ENCODE measurements at regions not wholly inside any gene's neighbourhood (a gene's known extent, or its start where the extent isn't known, plus 50 kb on each side); places are given as distances from the start of the nearest gene placed in this dataset.

DNA sequence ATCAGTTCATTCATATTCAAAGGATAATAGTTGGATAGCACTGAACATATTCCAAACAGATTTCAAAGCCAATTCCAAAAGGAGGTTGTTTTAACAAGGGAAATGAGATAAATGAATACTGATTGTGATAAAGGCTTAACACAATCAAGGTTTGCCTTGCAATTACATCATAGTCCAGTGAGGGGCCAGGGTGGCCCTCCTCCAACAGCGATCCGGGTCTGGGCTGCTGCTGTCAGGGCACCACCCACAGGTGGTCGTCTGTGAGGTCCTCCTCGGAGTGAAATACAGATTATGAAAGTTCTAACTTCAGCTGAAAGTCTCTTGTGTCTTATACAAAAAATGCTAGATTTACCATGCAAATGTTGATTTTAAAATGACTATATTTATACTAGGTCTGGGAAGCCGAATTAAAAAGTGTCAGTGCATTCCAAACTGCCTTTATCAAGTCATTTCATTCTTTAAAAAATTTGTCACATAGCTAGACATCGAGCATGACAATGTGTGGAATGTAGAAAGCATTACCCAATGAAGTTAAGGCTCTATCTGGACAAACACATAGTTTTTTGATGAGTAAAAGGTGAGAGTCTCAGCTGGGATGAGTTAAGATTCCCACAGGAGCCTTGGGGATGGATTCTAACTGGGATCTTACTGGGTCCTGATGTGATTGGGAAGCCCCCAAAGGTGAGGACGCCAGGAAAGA is 65.9 kb upstream of the SLC22A23 start:
- DNase-seq, result no peak

DNA sequence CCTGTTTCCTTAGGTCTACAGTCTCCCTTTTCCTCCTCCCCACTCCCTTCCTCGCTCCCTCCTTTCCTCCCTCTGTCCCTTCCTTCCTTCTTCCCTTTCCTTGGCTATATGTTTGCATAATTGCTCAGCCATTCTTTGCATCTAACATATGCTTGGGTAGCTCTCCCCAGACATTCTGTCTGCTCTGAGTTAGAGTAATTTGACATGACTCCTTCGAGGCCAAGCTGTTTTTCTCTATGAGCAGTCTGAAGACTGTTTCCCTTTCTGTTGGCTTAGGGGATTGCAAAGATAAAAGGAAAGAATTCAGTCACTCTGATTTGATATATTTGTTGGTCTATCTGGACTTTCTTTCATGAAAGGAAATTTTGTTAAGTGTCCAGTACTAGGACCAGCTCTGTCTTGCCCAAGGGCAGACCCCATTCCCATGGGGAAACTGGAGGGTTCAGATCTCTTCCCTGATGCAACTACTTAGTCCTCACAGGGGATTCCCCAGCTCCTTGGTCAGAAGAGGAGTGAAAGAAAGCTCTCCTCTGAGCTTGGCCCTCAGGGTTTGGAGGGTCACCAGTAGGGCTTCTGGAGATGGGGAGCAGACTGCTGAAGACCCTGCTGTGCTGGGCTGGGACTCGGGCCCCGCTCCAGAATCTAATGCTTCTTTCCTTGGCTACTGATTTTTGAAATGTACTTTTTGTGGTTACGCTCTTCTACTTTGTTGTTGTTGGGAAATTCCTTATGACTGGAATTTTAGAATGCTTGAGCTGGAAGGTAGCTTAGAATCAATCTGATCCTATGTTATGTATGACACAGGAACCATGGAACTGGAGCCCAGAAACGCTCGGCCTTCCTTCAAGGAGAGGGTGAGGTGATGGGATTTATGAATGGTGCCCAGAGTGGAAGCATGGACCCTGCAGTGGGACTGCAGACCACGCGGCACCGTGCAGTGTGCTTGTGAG is 63.7 kb upstream of the SLC22A23 start:
- no peak for DNase-seq

DNA sequence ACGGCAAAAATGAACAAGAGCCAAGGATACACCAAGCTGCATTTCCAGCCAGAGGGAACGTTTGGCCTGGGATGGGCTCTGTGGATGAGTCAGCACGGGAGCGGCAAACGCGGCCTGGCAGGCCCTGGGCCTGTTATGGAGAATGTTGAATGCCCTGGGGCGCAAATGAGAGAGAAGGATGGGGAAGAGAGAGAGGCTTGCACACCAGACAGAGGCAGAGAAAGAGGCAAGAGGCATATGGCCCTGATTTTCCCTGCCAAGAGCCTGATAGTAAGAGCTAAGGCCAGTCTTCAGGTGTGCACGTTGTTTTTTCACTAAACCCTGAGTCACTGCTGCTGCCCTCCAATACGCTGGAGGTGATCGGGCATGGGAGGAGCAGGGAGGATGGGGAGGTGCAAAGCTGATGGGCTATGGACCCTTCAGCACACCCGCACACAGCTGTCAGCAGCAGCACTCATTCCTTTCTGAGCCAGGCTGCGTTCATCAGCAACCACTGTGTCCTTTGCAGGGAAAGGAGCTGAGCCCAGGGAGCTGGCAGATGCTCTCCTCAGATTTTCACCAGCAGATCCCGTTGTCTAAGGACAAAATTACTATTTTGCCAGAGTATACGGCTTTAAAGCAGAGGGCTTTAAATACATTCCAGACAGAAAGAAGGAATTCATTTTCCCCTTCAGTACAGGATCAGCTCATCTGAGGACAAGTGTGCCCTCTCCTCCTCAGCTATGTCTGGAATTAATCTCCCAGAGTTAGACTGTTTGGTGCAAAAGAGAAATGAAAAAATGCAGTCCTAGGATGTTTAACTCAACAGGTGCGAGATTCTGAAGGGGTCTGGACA is 61.7 kb upstream of the SLC22A23 start:
- no peak for DNase-seq

DNA sequence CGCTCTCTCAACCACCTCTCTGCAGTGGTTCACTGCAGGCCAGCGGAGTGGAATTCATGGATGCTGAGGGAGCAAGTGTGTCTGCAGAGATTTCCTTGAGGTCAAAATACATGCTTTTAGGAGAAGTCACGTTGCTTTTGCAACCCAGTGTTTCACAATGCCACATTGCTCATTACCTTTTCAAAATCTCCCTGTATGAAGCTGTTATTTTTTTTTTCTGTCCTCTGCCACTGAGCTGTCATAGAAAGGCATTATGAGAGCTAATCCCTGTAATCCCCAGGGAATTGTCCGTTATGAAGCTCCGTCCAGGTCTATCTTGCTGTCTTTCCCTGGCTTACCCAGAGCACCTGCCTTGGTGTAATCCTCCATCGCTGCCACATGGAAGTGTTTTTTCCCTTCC is 60.5 kb upstream of the SLC22A23 start:
- DNase-seq, result no peak

DNA sequence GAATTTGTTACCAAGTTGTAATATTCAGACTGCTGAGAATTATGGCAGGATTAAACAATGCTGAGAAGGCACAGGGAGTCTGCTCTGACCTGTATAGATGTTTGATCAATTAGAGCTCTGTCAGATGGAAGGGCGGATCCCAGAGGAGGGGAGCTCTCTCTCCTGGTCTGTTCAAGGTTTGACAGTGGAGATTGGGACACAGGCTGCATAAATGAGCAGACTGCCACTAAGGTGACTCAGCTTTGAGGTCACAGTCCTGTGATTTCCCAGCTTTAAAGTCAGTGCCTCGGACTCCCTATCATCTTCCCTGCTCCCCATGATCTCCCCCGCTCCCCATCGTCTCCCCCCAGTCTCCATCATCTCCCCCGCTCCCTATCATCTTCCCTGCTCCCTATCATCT is 59.2 kb upstream of the SLC22A23 start:
- no peak for DNase-seq

DNA sequence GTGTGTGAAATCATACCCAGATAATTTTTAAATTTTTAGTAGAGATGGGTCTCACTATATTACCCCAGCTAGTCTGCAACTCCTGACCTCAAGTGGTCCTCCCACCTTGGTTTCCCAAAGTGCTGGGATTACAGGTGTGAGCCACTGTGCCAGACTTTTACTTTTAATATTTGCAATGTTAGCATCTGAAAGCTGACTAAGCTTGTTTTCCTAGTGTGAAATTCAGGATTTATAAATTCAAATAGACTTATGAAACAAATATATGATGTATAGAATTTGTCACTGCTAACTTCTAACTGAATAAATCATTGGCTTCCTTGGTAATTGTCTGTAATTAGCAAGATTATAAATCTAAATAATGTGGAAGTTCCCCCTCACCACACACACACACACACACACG is 58.8 kb upstream of the SLC22A23 start:
- DNase-seq, result no peak

DNA sequence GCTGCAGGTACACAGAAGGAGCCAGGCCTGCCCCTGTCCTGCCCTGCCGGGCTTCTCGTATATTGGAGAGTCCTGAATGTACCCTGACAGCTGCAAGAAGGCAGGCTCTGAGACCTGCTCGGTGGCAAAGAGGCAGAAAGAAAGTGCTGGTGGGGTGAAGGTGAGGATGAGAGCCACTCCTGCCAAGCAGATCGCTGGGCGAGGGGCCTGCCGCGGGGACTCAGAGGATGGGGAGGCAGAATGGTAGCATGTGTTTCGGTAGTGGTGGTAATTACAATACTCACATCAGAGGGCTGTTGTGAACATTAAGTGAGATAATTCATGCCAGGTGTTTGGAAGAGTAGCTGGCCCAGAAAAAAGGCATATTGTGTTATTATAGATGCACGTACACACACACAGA is 56.6 kb upstream of the SLC22A23 start:
- no peak for DNase-seq

DNA sequence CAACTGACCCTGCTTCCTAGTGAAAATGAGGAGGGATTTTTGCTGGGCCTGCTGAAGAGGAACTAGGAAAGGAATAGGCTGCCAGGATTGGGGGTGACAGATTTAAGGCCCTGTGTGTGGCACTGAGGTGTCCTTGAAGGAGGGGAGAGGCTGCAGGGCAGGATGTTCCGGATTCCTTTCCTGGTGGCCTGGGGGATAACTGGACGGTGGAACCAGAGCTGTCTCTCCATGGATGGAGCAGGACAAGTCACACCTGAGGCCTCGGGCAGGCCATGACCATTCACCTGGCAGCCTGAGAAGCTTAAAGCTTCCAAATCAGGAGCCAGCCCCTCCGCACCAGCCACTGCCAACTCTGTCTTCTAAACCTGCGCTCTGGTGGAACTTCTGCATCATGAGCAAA is 56.0 kb upstream of the SLC22A23 start:
- DNase-seq, result no peak

DNA sequence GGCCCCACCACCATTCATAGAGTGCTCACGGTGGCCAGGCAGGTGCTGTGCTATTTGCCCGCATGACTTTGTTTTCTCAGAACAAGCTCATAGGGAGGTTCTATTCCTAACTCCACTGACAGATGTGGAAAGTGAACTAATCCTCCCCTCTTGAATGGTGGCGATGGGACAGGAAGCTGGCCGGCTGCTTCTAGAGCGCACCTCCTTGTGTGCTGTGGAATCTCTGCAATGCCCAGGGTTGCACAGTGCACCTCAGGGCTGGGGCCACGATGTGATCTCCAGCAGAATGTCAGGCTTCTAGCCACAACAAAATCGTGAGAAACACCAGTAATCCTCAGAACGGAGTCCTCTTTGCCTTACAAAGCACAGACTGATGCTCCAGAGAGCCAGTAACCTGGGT is 53.8 kb upstream of the SLC22A23 start:
- no peak for DNase-seq

DNA sequence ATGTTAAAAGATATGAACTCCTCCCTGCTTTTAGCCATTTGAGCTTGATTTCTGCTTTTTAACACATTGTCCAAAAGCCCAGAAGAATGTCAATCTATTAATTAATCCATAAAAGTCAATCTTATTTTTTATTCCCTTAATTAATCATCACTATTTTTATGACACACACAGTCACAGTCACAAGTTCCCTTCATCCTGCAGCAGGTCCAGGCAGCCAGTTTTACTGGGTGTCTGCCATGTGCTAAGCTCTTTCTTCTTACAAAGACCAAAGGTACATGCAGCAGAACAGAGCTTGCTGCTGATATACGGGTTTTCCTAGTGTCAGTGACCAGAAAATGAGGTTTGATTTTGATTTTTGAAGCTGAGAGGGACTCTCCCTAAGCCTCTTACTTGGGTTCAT is 53.3 kb upstream of the SLC22A23 start:
- DNase-seq, result no peak

DNA sequence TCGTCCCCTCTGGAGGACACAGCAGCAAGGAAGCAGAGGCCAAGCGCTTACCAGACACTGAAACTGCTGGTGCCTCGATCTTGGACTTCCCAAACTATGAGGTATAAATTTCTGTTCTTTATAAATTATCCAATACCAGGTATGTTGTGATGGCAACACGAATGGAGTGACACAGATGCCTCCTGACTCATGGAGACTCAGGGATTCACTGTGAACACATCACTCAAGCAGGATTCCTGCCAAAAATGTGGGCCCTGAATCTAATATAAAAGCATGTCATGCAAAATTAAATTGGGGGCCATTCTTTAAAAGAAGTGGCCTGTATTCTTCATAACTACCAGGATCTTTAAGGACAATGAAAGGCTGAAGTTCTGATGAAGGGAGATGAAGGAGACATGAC is 52.5 kb upstream of the SLC22A23 start:
- DNase-seq, result no peak

DNA sequence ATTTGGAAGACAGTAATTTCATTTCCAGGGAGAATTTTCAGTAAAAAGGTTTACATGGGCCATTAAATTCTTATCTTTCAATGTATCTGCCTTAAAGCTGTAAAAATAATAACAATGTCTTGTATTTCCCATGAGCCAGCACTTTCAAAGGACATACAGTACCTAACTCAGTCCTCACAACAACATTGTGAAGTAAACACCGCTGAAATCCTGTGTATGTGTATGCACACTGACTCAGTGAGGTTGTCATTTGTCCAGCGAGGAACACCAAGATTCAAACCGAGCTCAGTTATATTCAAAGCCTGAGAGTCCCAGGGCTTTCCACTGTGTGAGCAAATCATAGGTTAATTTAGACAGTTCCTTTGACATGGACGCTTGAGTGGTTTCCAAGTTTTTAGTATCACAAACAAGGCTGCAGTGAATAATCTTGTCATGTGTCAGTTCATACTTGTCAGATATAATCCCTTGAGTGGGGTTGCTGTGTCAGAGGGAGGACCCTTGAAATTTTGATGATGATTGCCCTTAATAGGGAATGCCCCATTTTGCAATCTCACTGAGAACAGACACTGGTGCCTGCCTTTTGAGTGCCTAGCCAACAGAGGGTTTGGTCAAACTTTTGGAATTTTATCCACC is 50.0 kb upstream of the SLC22A23 start:
- DNase-seq, result no peak
